ENCODE measurements at regions not wholly inside any gene's neighbourhood (a gene's known extent, or its start where the extent isn't known, plus 50 kb on each side); places are given as distances from the start of the nearest gene placed in this dataset.
"Not testable (repeated sequence)": the region's sequence is repeated elsewhere in the genome, so short reads cannot be mapped to it uniquely, and the experiment has no call there.

DNA sequence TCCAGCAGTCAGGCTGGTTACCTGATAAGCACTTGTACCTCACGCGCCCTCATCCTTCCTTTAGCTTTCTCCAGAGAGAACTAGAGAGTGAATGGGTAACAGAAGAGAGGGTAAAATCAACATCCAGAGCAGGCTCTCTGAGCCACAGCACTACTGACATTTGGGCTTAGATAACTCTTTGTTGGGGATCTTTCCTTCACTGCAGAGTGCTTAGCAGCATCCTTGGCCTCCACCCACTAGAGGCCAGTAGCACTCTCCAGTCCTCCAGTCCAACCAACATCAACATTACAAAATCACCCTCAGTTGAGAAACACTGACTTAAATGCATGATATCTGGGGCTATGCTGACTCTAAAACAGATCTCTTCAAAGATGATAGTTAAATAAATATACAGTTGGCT, 220.7 kb downstream of the TACR3 start:
- DNase-seq (ENCODE audit: low read depth, low spot score): peak; percentile 3
- in situ Hi-C loops (cut with HindIII; ENCODE audit: low pct_unique_long_range_greater_than_20kb, low sequenced_read_pairs): no loop called here

DNA sequence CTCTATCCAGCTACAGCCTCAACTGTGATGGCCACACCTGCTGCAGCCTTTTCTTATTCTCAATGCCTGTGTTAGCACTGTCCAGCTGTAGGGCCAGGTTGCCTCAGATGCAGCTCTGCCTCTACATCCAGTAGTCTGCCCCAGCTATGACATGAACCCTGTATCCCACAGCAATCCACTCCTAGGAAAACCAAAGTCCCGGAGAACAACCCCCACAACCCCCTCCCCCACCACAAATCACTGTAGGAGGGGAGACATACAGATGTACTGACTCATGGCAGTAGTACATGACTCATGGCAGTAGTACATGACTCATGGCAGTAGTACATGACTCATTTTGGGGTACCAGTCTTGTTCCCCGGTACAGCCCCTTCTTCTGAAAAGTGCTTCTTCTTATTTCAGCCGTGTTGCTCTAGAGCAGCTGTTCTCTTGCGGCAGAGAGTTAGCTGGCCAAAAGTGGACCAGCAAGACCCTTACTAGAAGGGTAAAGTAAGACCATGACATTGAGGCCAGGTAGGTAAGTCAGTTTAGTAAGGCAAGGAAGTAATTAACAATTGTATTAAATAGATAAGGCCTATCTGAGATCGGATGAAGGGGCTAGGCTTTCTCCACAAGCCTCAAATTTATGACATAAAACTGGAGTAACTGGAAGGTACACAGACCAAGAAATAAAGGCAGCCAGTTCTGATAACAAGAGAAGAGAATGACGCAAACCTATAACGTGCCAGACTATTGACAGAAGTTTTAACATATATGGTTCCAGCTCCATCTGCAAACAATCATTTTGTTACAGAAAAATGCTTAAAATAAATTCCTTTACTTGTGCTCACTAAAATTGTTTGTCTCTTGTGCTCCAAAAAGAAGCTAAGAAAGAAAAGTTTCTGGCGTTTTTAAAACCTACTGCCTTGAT, 221.4 kb downstream of the TACR3 start:
- no peak for DNase-seq (ENCODE audit: low read depth, low spot score)
- in situ Hi-C loops (cut with HindIII; ENCODE audit: low pct_unique_long_range_greater_than_20kb, low sequenced_read_pairs): no loop called here

DNA sequence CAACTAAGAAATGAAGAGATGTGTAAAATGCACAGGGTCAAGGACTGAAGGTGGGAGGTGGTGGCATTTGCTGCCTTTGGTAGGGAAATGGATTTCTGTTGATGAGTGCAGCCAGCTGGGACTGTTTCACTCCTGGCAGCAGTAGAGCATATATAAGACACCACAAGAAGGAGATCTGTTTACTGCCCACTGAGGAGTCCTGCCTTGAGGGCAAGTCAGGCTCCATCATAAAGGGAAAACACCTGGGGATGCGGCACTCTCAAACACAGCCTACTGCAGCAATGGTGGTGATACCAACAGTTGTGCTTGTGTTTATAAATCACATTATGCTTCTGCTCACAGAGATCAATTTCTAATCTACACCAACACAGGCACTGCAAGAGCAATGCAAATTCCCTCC, 222.1 kb downstream of the TACR3 start:
- in situ Hi-C loops (cut with HindIII; ENCODE audit: low pct_unique_long_range_greater_than_20kb, low sequenced_read_pairs): no loop called here
- no peak for DNase-seq (ENCODE audit: low read depth, low spot score)

DNA sequence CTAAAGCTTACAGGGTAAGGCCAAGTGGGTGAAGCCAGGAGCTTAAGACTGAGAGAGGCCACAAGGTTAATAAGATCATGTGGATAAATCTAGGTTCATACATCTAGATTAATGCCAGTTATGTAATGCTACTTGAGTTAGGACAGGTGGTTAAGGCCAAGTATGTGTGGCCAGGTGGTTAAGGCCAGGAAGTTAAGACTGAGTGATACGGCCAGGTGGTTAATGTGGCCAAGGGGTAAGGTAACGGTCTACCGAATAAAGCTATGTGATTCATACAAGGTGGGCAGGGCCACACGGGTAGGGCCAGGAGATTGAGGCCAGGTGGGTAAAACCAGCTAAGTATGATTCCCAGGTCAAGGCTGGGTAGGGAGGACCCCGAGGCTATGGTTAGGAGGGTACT, 223.0 kb downstream of the TACR3 start:
- no peak for DNase-seq (ENCODE audit: low read depth, low spot score)
- in situ Hi-C loops (cut with HindIII; ENCODE audit: low pct_unique_long_range_greater_than_20kb, low sequenced_read_pairs): no loop called here

DNA sequence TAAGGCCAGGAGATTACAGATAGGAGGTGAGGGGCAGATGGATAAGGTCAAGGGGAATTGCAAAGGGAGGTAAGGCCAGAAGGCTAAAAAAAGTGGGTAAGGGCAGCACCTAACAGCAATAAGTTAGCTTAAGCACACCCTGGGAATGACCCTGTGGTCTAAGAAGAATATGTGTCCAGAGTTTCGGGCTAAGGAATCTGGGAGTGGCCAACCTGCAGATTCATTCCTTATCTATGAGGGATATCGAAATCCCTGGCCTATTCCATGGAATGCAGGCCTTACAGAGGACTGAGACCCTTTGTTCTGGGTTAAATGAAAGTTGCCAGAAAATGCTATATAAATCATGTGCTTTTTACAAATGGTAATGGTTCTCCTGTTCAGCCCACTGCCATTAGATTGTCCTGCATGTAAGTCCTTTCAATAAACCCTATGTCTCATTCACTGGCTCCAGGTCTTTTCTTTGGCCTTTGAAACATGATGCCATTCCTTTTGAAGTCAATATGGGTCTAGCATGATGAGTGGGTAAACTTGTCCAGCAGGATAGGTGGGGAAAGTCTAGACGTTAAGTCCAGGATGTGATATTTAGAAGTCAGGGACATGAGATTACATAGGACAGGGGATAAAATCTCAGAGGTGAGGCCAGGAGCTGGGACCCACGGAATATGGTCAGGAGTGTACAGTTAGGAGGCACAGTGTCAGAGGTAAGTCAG, 226.2 kb downstream of the TACR3 start:
- no peak for DNase-seq (ENCODE audit: low read depth, low spot score)
- in situ Hi-C loops (cut with HindIII; ENCODE audit: low pct_unique_long_range_greater_than_20kb, low sequenced_read_pairs): no loop called here

DNA sequence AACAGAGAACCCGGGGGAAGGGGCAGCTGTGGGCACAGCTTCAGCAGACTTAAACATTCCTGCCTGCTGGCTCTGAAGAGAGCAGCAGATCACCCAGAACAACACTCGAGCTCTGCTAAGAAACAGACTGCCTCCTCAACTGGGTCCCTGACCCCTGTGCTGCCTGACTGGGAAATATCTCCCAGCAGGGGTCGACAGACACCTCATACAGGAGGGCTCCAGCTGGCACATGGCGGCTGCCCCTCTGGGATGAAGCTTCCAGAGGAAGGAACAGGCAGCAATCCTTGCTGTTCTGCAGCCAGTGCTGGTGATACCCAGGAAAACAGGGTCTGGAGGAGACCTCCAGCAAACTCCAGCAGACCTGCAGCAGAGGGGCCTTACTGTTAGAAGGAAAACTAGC, 234.5 kb downstream of the TACR3 start:
- in situ Hi-C loops (cut with HindIII; ENCODE audit: low pct_unique_long_range_greater_than_20kb, low sequenced_read_pairs); DNase-seq (ENCODE audit: low read depth, low spot score): not testable (repeated sequence)

DNA sequence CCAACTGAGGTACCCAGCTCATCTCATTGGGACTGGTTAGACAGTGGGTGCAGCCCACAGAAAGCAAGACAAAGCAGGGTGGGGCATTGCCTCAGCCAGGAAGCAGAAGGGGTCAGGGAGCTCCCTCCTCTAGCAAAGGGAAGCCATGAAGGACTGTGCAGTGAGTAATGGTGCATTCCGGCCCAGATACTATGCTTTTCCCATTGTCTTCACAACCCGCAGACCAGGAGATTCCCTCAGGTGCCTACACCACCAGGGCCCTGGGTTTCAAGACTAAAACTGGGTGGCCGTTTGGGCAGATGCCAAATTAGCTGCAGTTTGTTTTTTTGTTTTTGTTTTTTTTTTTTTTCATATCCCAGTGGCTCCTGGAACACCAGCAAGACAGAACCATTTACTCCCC, 235.3 kb downstream of the TACR3 start:
- in situ Hi-C loops (cut with HindIII; ENCODE audit: low pct_unique_long_range_greater_than_20kb, low sequenced_read_pairs): no loop called here
- DNase-seq (ENCODE audit: low read depth, low spot score): no peak

DNA sequence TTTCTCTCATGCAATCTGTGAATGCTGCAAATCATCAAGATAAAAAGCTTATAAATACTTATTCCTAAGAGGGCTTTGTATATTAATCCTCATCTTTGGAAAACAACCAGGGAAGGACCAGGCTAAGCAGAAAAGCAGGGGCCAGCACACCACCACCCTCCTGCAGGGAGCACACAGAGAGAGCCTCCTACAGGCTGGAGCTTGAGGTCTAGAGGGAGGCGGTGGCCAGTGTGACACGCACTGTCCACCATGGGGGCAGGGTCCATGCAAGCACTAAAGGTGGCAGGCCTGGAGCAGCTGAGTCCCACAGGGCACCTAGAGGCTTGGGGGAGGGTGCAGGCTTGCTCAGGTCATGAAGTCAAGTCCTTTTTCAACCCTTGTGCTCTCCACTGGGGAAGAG, 236.9 kb downstream of the TACR3 start:
- in situ Hi-C loops (cut with HindIII; ENCODE audit: low pct_unique_long_range_greater_than_20kb, low sequenced_read_pairs): no loop called here

DNA sequence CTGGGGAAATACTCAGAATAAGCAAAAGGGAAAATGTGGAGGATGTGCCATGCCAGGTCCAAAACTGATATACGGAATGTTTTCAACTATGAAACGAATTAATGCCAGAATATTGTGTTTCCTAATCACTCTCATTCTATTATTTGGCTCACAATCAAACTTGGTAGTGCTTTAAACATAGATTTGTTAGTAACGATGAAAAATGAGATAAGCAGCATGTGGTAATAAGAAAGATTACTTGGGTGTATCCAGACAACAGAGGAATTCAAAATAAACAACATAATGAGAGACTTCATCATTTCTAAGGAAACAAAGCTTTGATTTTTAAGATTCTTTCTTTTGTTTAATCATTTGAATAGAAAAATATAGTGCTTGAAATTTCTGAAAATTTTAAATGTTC, 237.3 kb downstream of the TACR3 start:
- no peak for DNase-seq (ENCODE audit: low read depth, low spot score)
- in situ Hi-C loops (cut with HindIII; ENCODE audit: low pct_unique_long_range_greater_than_20kb, low sequenced_read_pairs): no loop called here

More for the DNA sequence above, 236.9 kb downstream of the TACR3 start:
- DNase-seq (ENCODE audit: low read depth, low spot score): no peak

DNA sequence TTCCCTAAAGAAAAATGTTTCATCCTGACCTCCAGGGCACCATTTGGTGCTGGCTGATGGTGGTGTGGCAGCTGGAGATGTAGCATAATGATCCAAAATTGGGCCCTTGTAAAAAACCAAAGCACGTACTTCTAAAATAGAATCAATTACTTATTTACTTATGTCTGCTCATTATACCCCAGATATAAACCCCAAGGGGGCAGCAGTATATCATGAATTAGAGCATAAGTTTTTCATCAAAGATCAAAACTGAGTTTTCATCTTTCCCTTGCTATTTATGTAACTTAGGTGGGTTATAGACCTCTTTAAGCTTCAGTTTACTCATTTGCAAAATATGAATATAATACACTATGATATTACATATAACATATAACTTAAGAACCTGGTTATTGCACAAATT, 241.1 kb downstream of the TACR3 start:
- in situ Hi-C loops (cut with HindIII; ENCODE audit: low pct_unique_long_range_greater_than_20kb, low sequenced_read_pairs): no loop called here
- DNase-seq (ENCODE audit: low read depth, low spot score): no peak

DNA sequence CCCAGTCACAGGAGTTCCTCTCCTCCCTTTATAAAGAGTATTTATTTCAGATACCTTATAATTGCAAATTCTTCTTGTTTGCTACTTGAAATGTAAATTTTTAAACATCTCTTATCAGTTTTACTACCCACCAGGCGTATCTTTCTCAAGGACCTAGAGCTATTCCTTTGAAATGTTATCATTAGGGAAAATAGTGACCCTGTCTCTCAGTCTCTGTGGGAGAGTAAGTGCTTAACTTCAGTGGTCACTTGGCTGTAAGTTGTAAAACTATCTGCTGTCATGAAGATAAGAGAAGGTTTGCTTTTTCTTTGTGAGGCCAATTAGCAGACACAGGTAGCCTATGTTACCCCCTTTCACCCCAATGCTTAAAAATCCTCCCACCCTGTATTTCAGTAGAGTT, 241.6 kb downstream of the TACR3 start:
- DNase-seq (ENCODE audit: low read depth, low spot score): no peak
- in situ Hi-C loops (cut with HindIII; ENCODE audit: low pct_unique_long_range_greater_than_20kb, low sequenced_read_pairs): no loop called here

DNA sequence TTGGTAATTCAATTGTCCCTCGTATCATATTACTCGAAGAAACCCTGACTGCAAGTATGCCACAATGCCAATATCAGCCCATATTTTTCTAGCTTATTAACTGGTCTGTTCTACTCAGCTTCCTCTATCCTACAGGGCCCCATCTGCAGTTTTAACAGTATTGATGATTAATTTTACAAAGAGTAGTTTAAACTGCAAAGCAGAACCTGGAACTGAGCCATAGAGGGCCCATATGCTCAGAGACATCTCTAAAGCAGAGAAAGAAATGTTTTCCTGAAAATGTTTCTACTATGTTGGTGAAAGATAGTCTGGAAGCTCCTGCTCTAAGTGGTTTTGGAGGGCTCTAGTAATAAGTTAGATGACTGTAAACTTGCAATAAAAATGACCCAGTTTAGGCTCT, 259.4 kb upstream of the CENPE start:
- in situ Hi-C loops (cut with HindIII; ENCODE audit: low pct_unique_long_range_greater_than_20kb, low sequenced_read_pairs): no loop called here
- no peak for DNase-seq (ENCODE audit: low read depth, low spot score)

DNA sequence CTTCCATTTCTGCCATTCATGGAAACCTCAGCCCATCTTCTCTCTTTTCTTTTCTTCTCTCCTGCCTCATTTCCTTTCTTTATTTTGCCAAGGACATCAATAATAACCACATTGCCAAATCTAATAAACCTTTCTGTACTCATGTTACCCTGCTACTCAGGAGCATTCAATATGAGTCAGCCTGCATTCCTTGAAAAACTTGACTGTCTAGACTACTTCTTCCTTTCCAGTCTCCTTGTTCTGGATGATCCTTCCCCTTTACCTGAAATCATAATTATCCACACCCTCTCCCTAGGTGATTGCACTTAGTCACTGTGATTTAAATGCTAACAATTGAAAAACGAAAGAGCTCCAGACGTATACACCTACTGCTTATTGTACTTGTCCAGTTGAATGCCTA, 253.2 kb upstream of the CENPE start:
- in situ Hi-C loops (cut with HindIII; ENCODE audit: low pct_unique_long_range_greater_than_20kb, low sequenced_read_pairs): no loop called here
- no peak for DNase-seq (ENCODE audit: low read depth, low spot score)

DNA sequence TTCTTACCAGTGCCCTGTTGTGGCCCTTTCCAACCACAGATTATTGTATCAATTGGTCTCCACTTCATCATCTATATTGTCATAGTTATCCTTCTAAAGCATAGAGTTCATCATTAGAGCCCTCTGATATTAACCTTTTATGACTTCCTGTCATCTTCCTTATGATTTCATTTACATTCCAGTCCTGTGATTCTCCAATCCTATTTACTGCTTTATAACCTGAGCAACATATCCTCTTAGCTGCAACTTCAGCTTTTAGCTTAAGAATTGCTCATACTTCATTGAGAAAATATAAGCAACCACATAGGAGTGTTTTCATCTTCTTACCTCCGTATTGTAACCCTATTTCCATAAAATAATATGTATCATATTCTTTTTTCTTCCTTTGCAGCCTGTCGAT, 252.6 kb upstream of the CENPE start:
- DNase-seq (ENCODE audit: low read depth, low spot score): no peak
- in situ Hi-C loops (cut with HindIII; ENCODE audit: low pct_unique_long_range_greater_than_20kb, low sequenced_read_pairs): no loop called here

DNA sequence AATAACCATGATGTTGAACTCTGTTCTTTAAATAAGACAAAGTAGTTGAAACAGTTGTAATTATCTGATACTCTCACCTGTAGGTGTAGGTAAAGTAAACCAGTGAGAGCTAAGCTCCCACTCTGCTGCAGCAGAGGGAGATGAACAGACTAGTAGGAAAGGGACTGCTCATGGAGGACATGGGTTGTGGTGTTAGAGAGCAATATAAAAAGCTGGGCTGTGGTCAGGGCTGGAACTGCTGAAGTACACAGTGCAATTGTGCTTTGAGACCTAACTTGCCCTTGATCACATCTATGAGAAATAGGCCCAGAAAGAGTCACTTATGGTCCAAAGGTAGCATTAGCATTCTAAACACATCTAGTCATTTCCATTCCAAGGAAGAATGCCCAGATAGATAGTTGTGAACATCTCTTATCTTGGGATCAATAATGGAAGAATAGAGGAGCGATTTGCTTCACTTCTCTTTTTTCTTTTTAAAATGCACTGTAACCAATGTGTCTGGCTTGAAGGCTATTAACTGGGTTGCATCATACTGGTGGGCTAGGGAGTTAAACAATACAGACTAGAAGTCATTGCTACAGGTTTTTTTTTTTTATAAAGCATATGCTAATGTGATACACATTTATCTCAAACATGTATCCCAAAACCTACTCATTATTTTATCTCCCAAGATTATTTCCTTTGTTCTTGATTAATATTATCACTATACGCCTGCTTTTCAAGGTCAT, 251.3 kb upstream of the CENPE start:
- DNase-seq (ENCODE audit: low read depth, low spot score): no peak
- in situ Hi-C loops (cut with HindIII; ENCODE audit: low pct_unique_long_range_greater_than_20kb, low sequenced_read_pairs): no loop called here

DNA sequence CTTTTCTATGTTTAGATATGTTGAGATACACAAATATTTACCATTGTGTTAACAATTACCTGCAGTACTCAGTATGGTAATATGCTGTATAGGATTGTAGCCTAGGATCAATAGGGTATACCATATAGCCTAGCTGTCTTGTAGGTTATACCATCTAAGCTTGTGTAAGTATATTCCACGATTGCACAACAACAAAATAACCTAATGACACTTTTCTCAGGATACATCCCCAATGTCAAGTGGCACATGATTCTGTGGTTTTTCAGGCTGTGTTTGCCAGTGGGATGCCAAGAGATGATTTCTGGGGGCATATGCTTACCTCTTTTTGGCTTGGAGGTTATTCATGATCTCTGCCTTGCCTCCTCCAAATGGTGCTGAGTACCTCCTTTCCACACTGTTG, 247.2 kb upstream of the CENPE start:
- in situ Hi-C loops (cut with HindIII; ENCODE audit: low pct_unique_long_range_greater_than_20kb, low sequenced_read_pairs): no loop called here
- DNase-seq (ENCODE audit: low read depth, low spot score): no peak

DNA sequence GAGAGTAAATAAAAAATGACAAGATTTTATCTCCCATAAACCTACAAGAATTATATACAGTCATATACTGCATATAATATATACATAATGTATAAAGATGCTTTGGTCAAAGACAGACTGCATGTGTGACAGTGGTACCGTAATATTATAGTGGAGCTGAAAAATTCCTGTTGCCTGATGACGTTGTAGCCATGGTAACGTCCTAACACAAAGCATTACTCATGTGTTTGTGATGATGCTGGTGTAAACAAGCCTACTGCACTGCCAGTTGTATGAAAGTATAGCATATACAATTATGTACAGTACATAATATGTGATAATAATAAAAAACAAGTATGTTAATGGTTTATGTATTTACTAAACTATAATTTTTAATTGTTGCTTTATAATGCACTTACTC, 245.2 kb upstream of the CENPE start:
- peak; percentile 1 for DNase-seq (ENCODE audit: low read depth, low spot score)
- in situ Hi-C loops (cut with HindIII; ENCODE audit: low pct_unique_long_range_greater_than_20kb, low sequenced_read_pairs): no loop called here

DNA sequence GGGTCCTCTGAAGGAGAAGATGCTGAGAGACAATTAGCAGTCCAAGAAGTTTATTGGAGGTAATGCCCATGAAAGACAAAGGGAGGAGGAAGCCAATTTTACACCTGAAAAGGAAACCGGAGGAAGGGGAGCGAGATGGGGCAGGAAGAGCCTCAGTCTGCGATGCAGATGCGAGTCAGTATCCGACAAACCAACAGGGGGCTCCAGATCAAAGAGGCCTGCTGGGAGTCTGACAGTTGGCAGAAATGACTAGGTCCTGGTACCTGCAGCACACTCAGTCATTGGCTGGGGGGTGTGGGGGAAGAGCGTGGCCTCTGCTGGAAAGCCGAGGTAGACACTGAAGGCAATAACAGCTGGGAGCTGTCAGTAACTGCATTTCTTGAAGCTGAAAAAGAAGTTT, 231.1 kb upstream of the CENPE start:
- peak; percentile 39 for DNase-seq (ENCODE audit: low read depth, low spot score)
- in situ Hi-C loops (cut with HindIII; ENCODE audit: low pct_unique_long_range_greater_than_20kb, low sequenced_read_pairs): no loop called here

All from SK-MEL-5 (cell line).